ENCODE measurements at regions not wholly inside any gene's neighbourhood (a gene's known extent, or its start where the extent isn't known, plus 50 kb on each side); places are given as distances from the start of the nearest gene placed in this dataset.
A peak's percentile ranks its signal among the peaks of the same experiment; 100 is the strongest.

GRCh38 chr1:200345520-200345919, 64.3 kb downstream of the ZNF281 start:
- TF ChIP-seq CTCF (IDR thresholded peaks at IDR 0.05; ENCODE audit: low read depth, low read length) (no peak), MYC (IDR thresholded peaks at IDR 0.05; ENCODE audit: low read depth, low read length) (no peak), POLR2A (IDR thresholded peaks at IDR 0.05; ENCODE audit: extremely low read depth, insufficient read length) (no peak), MAX (IDR thresholded peaks at IDR 0.05; ENCODE audit: low read depth, low read length) (no peak)
- H3K4me3 ChIP-seq (ENCODE audit: low read depth, low read length), result no peak overlapping the region
- DNase-seq (ENCODE audit: low read depth), result no peak

GRCh38 chr1:200343874-200344273, 66.0 kb downstream of the ZNF281 start:
- no peak overlapping the region for H3K4me3 ChIP-seq (ENCODE audit: low read depth, low read length)
- no peak for DNase-seq (ENCODE audit: low read depth)
- TF ChIP-seq MAX (IDR thresholded peaks at IDR 0.05; ENCODE audit: low read depth, low read length), result no peak

- H3K4me3 ChIP-seq (ENCODE audit: low read depth, low read length), result no peak overlapping the region
- peak; percentile 34 for DNase-seq (ENCODE audit: low read depth)
- TF ChIP-seq MAX (IDR thresholded peaks at IDR 0.05; ENCODE audit: low read depth, low read length) (no peak), CTCF (IDR thresholded peaks at IDR 0.05; ENCODE audit: low read depth, low read length) (no peak), MYC (IDR thresholded peaks at IDR 0.05; ENCODE audit: low read depth, low read length) (no peak), POLR2A (IDR thresholded peaks at IDR 0.05; ENCODE audit: extremely low read depth, insufficient read length) (no peak)
These were observed 67.1 kb downstream of the ZNF281 start for GRCh38 chr1:200342511-200343311.

GRCh38 chr1:200338451-200338850, 71.4 kb downstream of the ZNF281 start:
- H3K4me3 ChIP-seq (ENCODE audit: low read depth, low read length), result no peak overlapping the region
- TF ChIP-seq MYC (IDR thresholded peaks at IDR 0.05; ENCODE audit: low read depth, low read length) (no peak), MAX (IDR thresholded peaks at IDR 0.05; ENCODE audit: low read depth, low read length) (no peak), POLR2A (IDR thresholded peaks at IDR 0.05; ENCODE audit: extremely low read depth, insufficient read length) (no peak)
- no peak for DNase-seq (ENCODE audit: low read depth)

- DNase-seq (ENCODE audit: low read depth), result no peak
- H3K4me3 ChIP-seq (ENCODE audit: low read depth, low read length), result no peak overlapping the region
- TF ChIP-seq MYC (IDR thresholded peaks at IDR 0.05; ENCODE audit: low read depth, low read length) (no peak), CTCF (IDR thresholded peaks at IDR 0.05; ENCODE audit: low read depth, low read length) (no peak), POLR2A (IDR thresholded peaks at IDR 0.05; ENCODE audit: extremely low read depth, insufficient read length) (no peak), MAX (IDR thresholded peaks at IDR 0.05; ENCODE audit: low read depth, low read length) (no peak)
These were observed 72.0 kb downstream of the ZNF281 start for GRCh38 chr1:200337831-200338230.

- DNase-seq (ENCODE audit: low read depth), result no peak
- TF ChIP-seq CTCF (IDR thresholded peaks at IDR 0.05; ENCODE audit: low read depth, low read length), result no peak
- no peak for TF ChIP-seq POLR2A (IDR thresholded peaks at IDR 0.05; ENCODE audit: extremely low read depth, insufficient read length)
- no peak for TF ChIP-seq MAX (IDR thresholded peaks at IDR 0.05; ENCODE audit: low read depth, low read length)
- no peak for TF ChIP-seq MYC (IDR thresholded peaks at IDR 0.05; ENCODE audit: low read depth, low read length)
- H3K4me3 ChIP-seq (ENCODE audit: low read depth, low read length), result no peak overlapping the region
These were observed 72.4 kb downstream of the ZNF281 start for GRCh38 chr1:200337410-200337809.
